GM18508 (cell line): ENCODE measurements at regions not wholly inside any gene's neighbourhood (a gene's known extent, or its start where the extent isn't known, plus 50 kb on each side); places are given as distances from the start of the nearest gene placed in this dataset.
"Not testable (repeated sequence)": the region's sequence is repeated elsewhere in the genome, so short reads cannot be mapped to it uniquely, and the experiment has no call there.

ENCODE experiments used
- ATAC-seq: cut with Tn5 transposase; IDR thresholded peaks from one replicate; pipeline ENCODE4 v1.9.1; 2021; ENCODE audit warnings: moderate number of reproducible peaks; ENCODE audit not compliant: insufficient read depth, unreplicated experiment

- not testable (repeated sequence) for ATAC-seq
Observed at GRCh38 chr4:131883181-131883580, 1265.9 kb upstream of the PCDH10 start.

GRCh38 chr4:131925662-131926061, 1223.4 kb upstream of the PCDH10 start:
- ATAC-seq, result not testable (repeated sequence)

GRCh38 chr4:131967646-131968045, 1181.4 kb upstream of the PCDH10 start:
- ATAC-seq, result not testable (repeated sequence)

GRCh38 chr4:131974730-131975129, 1174.4 kb upstream of the PCDH10 start:
- no peak for ATAC-seq

- ATAC-seq, result not testable (repeated sequence)
Observed at GRCh38 chr4:131975276-131976132, 1173.6 kb upstream of the PCDH10 start.

DNA sequence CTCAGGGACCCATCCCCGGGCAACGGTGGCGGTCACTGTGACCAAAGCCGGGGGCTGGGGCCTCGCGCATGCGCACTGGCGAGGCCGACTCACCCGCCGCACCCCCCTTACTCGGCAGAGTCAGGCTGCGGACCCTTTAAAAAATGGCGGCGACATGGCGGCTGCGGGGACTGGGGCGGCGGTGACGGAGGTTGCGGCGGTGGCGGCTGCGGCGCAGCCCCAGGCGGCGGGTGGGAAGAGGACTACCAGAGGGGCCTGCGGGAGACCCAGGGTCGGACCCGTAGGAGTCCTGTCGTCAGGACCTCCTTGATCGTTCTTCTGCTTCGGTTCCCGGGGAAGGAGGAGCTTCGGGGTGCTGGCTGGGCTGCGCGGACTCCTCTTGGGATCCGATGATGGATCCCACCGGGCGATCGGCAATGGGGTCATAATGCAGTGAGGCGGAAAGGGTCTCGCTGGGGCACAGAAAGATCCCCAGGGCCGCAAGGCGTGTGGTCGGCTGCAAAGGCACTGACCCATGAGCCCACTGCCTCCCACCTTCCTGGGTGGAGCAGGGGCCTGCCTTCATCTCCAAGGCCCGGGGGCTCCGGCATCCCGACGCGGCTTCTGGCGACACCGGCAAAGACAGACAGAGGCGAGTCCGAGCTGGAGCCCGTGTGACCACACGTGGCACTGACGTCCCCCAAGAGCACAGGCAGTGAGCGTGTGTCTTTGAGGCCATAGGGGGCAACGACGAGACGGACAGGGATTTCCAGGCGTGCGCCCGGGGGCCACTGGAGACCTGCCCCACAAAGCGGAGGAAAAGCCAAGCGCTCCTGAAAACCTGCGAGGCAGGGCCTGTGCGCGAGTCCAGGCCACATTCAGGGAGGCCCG, 1172.7 kb upstream of the PCDH10 start:
- ATAC-seq, result not testable (repeated sequence)

DNA sequence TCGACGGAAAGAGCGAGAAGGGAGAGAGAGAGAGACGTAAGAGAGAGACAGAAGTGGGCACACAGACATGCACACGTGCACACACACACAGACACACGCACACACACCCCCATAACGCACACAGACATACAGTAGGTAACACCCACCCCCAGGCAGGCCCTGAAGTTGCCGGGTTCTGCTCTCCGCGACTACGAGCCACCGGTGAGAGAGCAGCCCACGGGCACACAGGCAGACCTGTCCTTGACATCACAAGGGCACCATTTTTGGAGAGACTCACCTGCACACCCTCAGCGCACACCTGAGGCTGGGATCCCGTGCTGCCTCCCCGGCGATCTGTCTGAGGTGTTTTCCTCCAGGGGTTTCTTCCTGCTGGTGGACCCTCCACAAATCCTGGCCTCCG, 1171.0 kb upstream of the PCDH10 start:
- no peak for ATAC-seq

DNA sequence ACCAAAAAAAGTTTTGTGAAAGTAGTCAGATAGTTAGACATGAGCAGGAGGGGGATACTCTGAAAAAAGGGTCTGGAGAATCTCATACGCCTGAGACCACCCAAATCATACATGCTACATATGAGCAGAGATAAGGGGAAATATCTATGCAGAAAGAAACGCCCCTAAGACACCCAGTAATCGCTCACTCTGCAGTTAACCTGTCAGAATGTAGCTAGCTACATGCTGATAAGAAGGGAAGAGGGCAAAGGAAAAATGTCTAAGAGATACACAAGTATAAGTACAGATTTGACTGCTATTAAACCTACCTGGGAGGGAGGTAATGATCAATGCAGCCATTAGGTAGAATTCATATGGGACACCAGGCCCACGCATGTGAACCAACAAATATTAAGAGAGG, 1159.5 kb upstream of the PCDH10 start:
- ATAC-seq, result no peak

- no peak for ATAC-seq
Observed at GRCh38 chr4:132001542-132001941, 1147.6 kb upstream of the PCDH10 start.

- ATAC-seq, result no peak
Observed at GRCh38 chr4:132003593-132003992, 1145.5 kb upstream of the PCDH10 start.

- no peak for ATAC-seq
Observed at GRCh38 chr4:132015321-132015720, 1133.8 kb upstream of the PCDH10 start.

GRCh38 chr4:132016703-132017350, 1132.3 kb upstream of the PCDH10 start:
- ATAC-seq, result no peak

DNA sequence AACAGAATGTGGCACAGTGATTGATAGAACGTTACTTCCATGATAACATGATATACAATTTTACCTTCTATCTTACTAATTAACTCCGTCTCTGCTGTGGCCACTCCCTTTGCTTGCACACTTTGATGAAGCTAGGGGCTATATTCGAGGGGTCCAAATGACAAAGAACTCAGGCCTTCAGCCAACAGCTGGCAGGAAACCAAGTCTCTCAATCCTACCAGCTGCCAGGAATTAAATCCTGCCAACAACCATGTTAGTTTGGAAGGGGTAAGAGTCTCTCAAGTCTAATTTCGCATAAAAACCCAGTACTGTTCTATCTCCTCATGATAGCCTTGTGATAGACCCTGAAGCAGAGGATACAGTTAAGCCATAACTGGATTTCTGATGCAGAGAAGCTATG, 1122.9 kb upstream of the PCDH10 start:
- no peak for ATAC-seq

DNA sequence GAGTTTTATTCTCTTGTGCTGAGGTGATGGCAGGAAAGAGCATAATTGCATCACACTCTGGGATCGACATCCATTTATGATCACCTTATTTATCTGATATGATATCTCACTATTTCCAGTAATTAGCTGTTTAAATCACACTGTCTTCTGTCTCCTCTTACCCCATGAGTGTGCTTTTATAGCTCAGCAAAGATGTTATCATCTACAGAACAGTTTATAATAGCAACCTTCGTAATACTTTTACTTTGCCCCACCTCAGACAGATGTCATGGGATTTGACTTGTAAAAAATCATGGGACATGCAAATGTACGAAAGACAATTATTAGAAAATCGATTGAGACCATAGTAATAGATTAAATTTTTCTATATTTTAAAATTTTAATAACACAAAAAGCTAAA, 1122.3 kb upstream of the PCDH10 start:
- ATAC-seq, result no peak

GRCh38 chr4:132056496-132056895, 1092.6 kb upstream of the PCDH10 start:
- no peak for ATAC-seq

- no peak for ATAC-seq
Observed at GRCh38 chr4:132059227-132059626, 1089.9 kb upstream of the PCDH10 start.

DNA sequence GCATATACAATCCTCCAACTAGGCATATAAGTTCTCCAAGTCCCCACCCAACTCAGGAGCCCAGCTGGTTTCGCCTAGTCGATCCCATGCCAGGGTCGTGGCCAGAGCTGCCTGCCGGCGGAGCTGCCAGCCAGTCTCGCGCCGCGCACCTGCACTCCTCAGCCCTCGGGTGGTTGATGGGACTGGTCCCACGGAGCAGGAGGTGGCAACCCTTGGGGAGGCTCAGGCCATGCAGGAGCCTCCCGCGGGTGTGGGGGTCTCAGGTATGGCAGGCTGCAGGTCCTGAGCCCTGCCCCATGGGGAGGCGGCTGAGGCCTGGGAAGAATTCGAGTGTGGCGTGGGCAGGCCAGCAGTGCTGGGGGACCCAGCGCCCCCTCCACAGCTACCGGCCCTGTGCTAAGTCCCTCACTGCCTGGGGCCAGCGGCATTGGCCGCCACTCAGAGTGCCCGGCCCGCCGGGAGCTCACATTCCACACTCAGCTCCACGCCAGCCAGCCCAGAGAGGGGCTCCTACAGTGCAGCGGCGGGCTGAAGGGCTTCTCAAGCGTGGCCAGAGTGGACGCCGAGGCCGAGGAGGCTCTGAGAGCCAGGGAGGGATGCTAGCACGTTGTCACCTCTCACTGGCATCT, 1086.4 kb upstream of the PCDH10 start:
- no peak for ATAC-seq

GRCh38 chr4:132063829-132064228, 1085.3 kb upstream of the PCDH10 start:
- ATAC-seq, result no peak

- no peak for ATAC-seq
Observed at GRCh38 chr4:132065940-132066495, 1083.1 kb upstream of the PCDH10 start.

GRCh38 chr4:132071815-132072214, 1077.3 kb upstream of the PCDH10 start:
- no peak for ATAC-seq
